DND-41 (cell line): ENCODE measurements at regions not wholly inside any gene's neighbourhood (a gene's known extent, or its start where the extent isn't known, plus 50 kb on each side); places are given as distances from the start of the nearest gene placed in this dataset.

Experiments used
- ATAC-seq: fragments of 200-7000 bp; cut with Tn5 transposase; 3 replicates; pipeline ENCODE4 v1.9.1; 2021; ENCODE audit warnings: low read depth; ENCODE audit not compliant: insufficient read depth
- DNase-seq: peaks from one replicate; pipeline ENCODE4 v3.0.0-alpha.2; 2020
- H2AFZ ChIP-seq: 2 replicates; pipeline ENCODE4 v1.6.0; 2012; ENCODE audit warnings: low read depth, low read length
- H3K27ac ChIP-seq: 2 replicates; pipeline ENCODE4 v1.5.1; 2012; ENCODE audit warnings: low read length, inconsistent platforms
- H3K27me3 ChIP-seq: fragments of 200-600 bp; sonication (generic); 2 replicates; pipeline ENCODE4 v1.6.0; 2012; ENCODE audit warnings: low read length, mild to moderate bottlenecking, inconsistent platforms; ENCODE audit not compliant: insufficient read depth, poor library complexity
- H3K36me3 ChIP-seq: 2 replicates; pipeline ENCODE4 v1.5.1; 2012; ENCODE audit warnings: low read length, inconsistent platforms; ENCODE audit not compliant: insufficient read depth
- H3K4me1 ChIP-seq: 2 replicates; pipeline ENCODE4 v1.5.1; 2012; ENCODE audit warnings: mild to moderate bottlenecking, low read length; ENCODE audit not compliant: insufficient read depth
- H3K4me2 ChIP-seq: 2 replicates; pipeline ENCODE4 v1.6.0; 2012; ENCODE audit warnings: mild to moderate bottlenecking, moderate library complexity, low read length, inconsistent platforms; ENCODE audit not compliant: insufficient read depth
- H3K4me3 ChIP-seq, 2 experiments: fragments of 200-600 bp in 1 of 2; shearing (Covaris generic) in 1 of 2; 2 replicates each; pipeline ENCODE4 v1.5.1; 2012 to 2016; ENCODE audit warnings: inconsistent platforms in 2 of 2, low read length in 2 of 2, mild to moderate bottlenecking in 2 of 2, low read depth in 1 of 2, moderate library complexity in 1 of 2
- H3K79me2 ChIP-seq: 2 replicates; pipeline ENCODE4 v1.6.0; 2012; ENCODE audit warnings: low read length, inconsistent platforms; ENCODE audit not compliant: insufficient read depth
- H3K9ac ChIP-seq: 2 replicates; pipeline ENCODE4 v1.6.0; 2012; ENCODE audit warnings: low read depth, mild to moderate bottlenecking, inconsistent platforms, low read length, moderate library complexity
- H3K9me3 ChIP-seq: 2 replicates; pipeline ENCODE4 v1.5.1; 2012; ENCODE audit warnings: low read length, moderate library complexity, mild to moderate bottlenecking, inconsistent platforms; ENCODE audit not compliant: insufficient read depth, severe bottlenecking
- H4K20me1 ChIP-seq: 2 replicates; pipeline ENCODE4 v1.6.0; 2012; ENCODE audit warnings: low read length; ENCODE audit not compliant: insufficient read depth
- CTCF ChIP-seq: IDR thresholded peaks from 2 replicates; pipeline ENCODE4 v1.5.1; 2012; ENCODE audit warnings: borderline replicate concordance, low read length, moderate library complexity, mild to moderate bottlenecking; ENCODE audit not compliant: poor library complexity, severe bottlenecking; ENCODE audit errors: extremely low read depth
- EZH2 ChIP-seq: IDR thresholded peaks from 3 replicates; pipeline ENCODE4 v1.6.1; 2012; ENCODE audit warnings: borderline replicate concordance, low read depth, mild to moderate bottlenecking, moderate library complexity, low read length, inconsistent platforms; ENCODE audit not compliant: severe bottlenecking

- H3K4me2 ChIP-seq, result no peak overlapping the region
- DNase-seq (no peak), ATAC-seq (no peak)
- no peak overlapping the region for H2AFZ ChIP-seq
- H3K27me3 ChIP-seq, result no peaks in the 10 kb centered on the region
- no peaks in the 10 kb centered on the region for H3K9me3 ChIP-seq
- no peaks in the 10 kb centered on the region for H3K36me3 ChIP-seq
- no peak overlapping the region for H3K4me3 ChIP-seq
- no peaks in the 10 kb centered on the region for H4K20me1 ChIP-seq
- H3K4me1 ChIP-seq, result no peaks in the 10 kb centered on the region
- no peak overlapping the region for H3K27ac ChIP-seq
- H3K9ac ChIP-seq, result no peak overlapping the region
- TF ChIP-seq CTCF (no peak), EZH2 (no peak)
- no peaks in the 10 kb centered on the region for H3K79me2 ChIP-seq
Measured at GRCh38 chr6:92188016-92188415, 1231.3 kb downstream of the EPHA7 start.

GRCh38 chr6:92184933-92185332 is 1234.4 kb downstream of the EPHA7 start:
- no peak overlapping the region for H3K4me3 ChIP-seq
- no peak overlapping the region for H3K9ac ChIP-seq
- no peak for TF ChIP-seq EZH2
- TF ChIP-seq CTCF, result no peak
- DNase-seq (no peak), ATAC-seq (no peak)
- H2AFZ ChIP-seq, result no peak overlapping the region
- no peaks in the 10 kb centered on the region for H4K20me1 ChIP-seq
- no peaks in the 10 kb centered on the region for H3K4me1 ChIP-seq
- no peaks in the 10 kb centered on the region for H3K79me2 ChIP-seq
- H3K27ac ChIP-seq, result no peak overlapping the region
- no peaks in the 10 kb centered on the region for H3K27me3 ChIP-seq
- H3K9me3 ChIP-seq, result no peaks in the 10 kb centered on the region
- no peaks in the 10 kb centered on the region for H3K36me3 ChIP-seq
- no peak overlapping the region for H3K4me2 ChIP-seq

GRCh38 chr6:92181347-92181746 is 1238.0 kb downstream of the EPHA7 start:
- Histone ChIP-seq H3K4me2 (no peak overlapping the region), H3K4me1 (no peaks in the 10 kb centered on the region), H3K27ac (no peak overlapping the region), H4K20me1 (no peaks in the 10 kb centered on the region), H3K36me3 (no peaks in the 10 kb centered on the region), H3K9me3 (no peaks in the 10 kb centered on the region), H3K4me3 (no peak overlapping the region), H3K9ac (no peak overlapping the region), H3K27me3 (no peaks in the 10 kb centered on the region), H3K79me2 (no peaks in the 10 kb centered on the region), H2AFZ (no peak overlapping the region)
- DNase-seq (no peak), ATAC-seq (no peak)
- TF ChIP-seq CTCF (no peak), EZH2 (no peak)

- Histone ChIP-seq H3K27me3 (no peaks in the 10 kb centered on the region), H3K36me3 (no peaks in the 10 kb centered on the region), H3K4me2 (no peak overlapping the region), H2AFZ (no peak overlapping the region), H3K9ac (no peak overlapping the region), H3K4me3 (no peak overlapping the region), H3K9me3 (no peaks in the 10 kb centered on the region), H3K79me2 (no peaks in the 10 kb centered on the region), H3K27ac (no peak overlapping the region), H3K4me1 (no peaks in the 10 kb centered on the region), H4K20me1 (no peaks in the 10 kb centered on the region)
- no peak for ATAC-seq
- TF ChIP-seq EZH2 (no peak), CTCF (no peak)
- no peak for DNase-seq
Measured at GRCh38 chr6:92180090-92180489, 1239.3 kb downstream of the EPHA7 start.
